ENCODE measurements at regions not wholly inside any gene's neighbourhood (a gene's known extent, or its start where the extent isn't known, plus 50 kb on each side); places are given as distances from the start of the nearest gene placed in this dataset.

GRCh38 chr12:11524446-11524845 lies 125.0 kb upstream of the ETV6 start:
- DNase-seq (ENCODE audit: low read depth in 2 of 2) = peak in 1 of 2 donors; percentile 7
- no peak overlapping the region for H3K4me3 ChIP-seq (replicated peaks in 1 of 2; ENCODE audit: low read depth in 2 of 2, low read length in 2 of 2)
- TF ChIP-seq CTCF (IDR thresholded peaks at IDR 0.05; ENCODE audit: low read depth, low read length) = no peak

GRCh38 chr12:11534064-11534463 lies 115.4 kb upstream of the ETV6 start:
- H3K4me3 ChIP-seq (replicated peaks in 1 of 2; ENCODE audit: low read depth in 2 of 2, low read length in 2 of 2) = no peak overlapping the region
- no peak for DNase-seq (ENCODE audit: low read depth in 2 of 2)
- no peak for TF ChIP-seq CTCF (IDR thresholded peaks at IDR 0.05; ENCODE audit: low read depth, low read length)

- no peak overlapping the region for H3K4me3 ChIP-seq (replicated peaks in 1 of 2; ENCODE audit: low read depth in 2 of 2, low read length in 2 of 2)
- DNase-seq (ENCODE audit: low read depth in 2 of 2) = no peak
- no peak for TF ChIP-seq CTCF (IDR thresholded peaks at IDR 0.05; ENCODE audit: low read depth, low read length)
Observed at GRCh38 chr12:11535127-11535526, 114.3 kb upstream of the ETV6 start.

GRCh38 chr12:11539156-11539555 lies 110.3 kb upstream of the ETV6 start:
- TF ChIP-seq CTCF (IDR thresholded peaks at IDR 0.05; ENCODE audit: low read depth, low read length) = no peak
- no peak for DNase-seq (ENCODE audit: low read depth in 2 of 2)
- H3K4me3 ChIP-seq (replicated peaks in 1 of 2; ENCODE audit: low read depth in 2 of 2, low read length in 2 of 2) = no peak overlapping the region

- H3K4me3 ChIP-seq (replicated peaks in 1 of 2; ENCODE audit: low read depth in 2 of 2, low read length in 2 of 2) = no peak overlapping the region
- no peak for TF ChIP-seq CTCF (IDR thresholded peaks at IDR 0.05; ENCODE audit: low read depth, low read length)
- DNase-seq (ENCODE audit: low read depth in 2 of 2) = no peak
Observed at GRCh38 chr12:11540156-11540555, 109.3 kb upstream of the ETV6 start.

GRCh38 chr12:11540615-11541310 lies 108.7 kb upstream of the ETV6 start:
- no peak for TF ChIP-seq CTCF (IDR thresholded peaks at IDR 0.05; ENCODE audit: low read depth, low read length)
- DNase-seq (ENCODE audit: low read depth in 2 of 2) = no peak
- H3K4me3 ChIP-seq (replicated peaks in 1 of 2; ENCODE audit: low read depth in 2 of 2, low read length in 2 of 2) = no peak overlapping the region

GRCh38 chr12:11542599-11542998 lies 106.9 kb upstream of the ETV6 start:
- H3K4me3 ChIP-seq (replicated peaks in 1 of 2; ENCODE audit: low read depth in 2 of 2, low read length in 2 of 2) = no peak overlapping the region
- no peak for DNase-seq (ENCODE audit: low read depth in 2 of 2)
- TF ChIP-seq CTCF (IDR thresholded peaks at IDR 0.05; ENCODE audit: low read depth, low read length) = no peak

Measured in cardiac fibroblast (primary cell).